ENCODE measurements at regions not wholly inside any gene's neighbourhood (a gene's known extent, or its start where the extent isn't known, plus 50 kb on each side); places are given as distances from the start of the nearest gene placed in this dataset.

GRCh38 chr5:77909237-77909636, 133.1 kb upstream of the TBCA start:
- TF ChIP-seq CTCF (IDR thresholded peaks at IDR 0.05 in 4 of 5, conservative IDR thresholded peaks at IDR 0.05 in 1 of 5) (no peak), POLR2A (IDR thresholded peaks at IDR 0.05) (no peak)
